ENCODE measurements at regions not wholly inside any gene's neighbourhood (a gene's known extent, or its start where the extent isn't known, plus 50 kb on each side); places are given as distances from the start of the nearest gene placed in this dataset.

DNA sequence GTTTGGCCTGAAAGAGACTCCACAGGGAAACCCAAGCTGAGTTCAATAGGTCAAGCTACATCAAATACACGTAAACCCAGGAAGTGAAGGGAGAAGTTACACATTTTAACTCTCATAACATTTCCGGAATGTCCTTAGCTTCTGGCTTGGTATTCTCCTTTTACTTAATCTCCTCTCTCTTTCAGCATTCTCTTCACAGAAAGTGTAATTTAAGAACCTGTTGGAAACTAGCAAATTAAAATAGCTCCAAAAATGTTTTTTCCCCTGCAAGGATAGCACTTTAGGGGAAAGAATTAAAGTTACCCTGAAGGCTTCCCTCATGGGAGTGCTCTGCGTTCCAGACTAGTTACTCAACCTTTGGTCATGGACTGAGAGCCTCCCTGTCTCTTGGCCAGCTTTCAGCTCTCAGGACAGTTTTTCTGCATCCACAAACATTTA is 292.7 kb upstream of the TARS1 start:
- TF ChIP-seq, protein P1, sequence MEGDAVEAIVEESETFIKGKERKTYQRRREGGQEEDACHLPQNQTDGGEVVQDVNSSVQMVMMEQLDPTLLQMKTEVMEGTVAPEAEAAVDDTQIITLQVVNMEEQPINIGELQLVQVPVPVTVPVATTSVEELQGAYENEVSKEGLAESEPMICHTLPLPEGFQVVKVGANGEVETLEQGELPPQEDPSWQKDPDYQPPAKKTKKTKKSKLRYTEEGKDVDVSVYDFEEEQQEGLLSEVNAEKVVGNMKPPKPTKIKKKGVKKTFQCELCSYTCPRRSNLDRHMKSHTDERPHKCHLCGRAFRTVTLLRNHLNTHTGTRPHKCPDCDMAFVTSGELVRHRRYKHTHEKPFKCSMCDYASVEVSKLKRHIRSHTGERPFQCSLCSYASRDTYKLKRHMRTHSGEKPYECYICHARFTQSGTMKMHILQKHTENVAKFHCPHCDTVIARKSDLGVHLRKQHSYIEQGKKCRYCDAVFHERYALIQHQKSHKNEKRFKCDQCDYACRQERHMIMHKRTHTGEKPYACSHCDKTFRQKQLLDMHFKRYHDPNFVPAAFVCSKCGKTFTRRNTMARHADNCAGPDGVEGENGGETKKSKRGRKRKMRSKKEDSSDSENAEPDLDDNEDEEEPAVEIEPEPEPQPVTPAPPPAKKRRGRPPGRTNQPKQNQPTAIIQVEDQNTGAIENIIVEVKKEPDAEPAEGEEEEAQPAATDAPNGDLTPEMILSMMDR (conservative IDR thresholded peaks at IDR 0.05): no peak
- no peak for TF ChIP-seq ZFX (IDR thresholded peaks at IDR 0.05)
- no peak overlapping the region for H3K27ac ChIP-seq

DNA sequence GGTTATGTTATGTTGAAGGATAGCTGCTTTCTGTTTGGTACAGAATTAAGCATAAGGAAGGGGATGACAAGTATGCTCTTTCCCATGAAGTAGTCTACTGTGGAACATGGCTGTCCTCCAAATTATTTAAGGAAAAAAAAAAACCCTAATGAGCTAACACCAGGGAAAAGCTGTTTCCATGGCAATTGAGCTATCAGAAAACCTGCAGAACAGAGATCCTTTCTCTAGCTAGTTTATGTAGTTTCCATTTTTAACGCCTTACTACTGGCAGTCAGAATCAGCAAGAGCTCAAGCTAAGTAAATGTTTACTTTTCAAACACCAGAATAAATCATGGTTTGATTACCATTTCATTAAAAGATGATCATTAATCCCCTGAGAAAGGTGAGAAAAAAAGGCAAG is 287.4 kb upstream of the TARS1 start:
- TF ChIP-seq ZFX (IDR thresholded peaks at IDR 0.05): no peak
- TF ChIP-seq, protein P1 (conservative IDR thresholded peaks at IDR 0.05): no peak

DNA sequence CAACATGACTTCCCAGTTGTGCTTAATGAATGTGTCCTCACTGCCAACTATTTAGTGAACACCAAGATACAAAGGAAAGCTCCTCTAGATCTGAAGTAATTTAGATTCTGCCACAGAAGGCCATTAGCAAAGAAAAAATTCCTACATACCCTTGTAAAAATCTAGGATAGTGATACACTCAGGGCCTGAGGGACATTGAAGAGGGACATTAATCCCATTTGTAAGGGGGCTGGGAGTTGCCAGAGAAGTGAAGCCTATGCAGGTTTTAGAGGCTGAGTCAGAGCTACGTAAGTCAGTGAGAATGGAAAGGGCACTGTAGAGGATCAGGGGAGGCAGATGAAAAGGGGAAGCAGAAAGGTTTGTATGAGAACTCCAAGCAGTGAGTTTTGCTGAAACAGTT is 286.9 kb upstream of the TARS1 start:
- no peak for TF ChIP-seq ZFX (IDR thresholded peaks at IDR 0.05)
- TF ChIP-seq, protein P1 (conservative IDR thresholded peaks at IDR 0.05): no peak
- no peak overlapping the region for H3K27ac ChIP-seq

More for the DNA sequence above, 287.4 kb upstream of the TARS1 start:
- H3K27ac ChIP-seq: no peak overlapping the region

DNA sequence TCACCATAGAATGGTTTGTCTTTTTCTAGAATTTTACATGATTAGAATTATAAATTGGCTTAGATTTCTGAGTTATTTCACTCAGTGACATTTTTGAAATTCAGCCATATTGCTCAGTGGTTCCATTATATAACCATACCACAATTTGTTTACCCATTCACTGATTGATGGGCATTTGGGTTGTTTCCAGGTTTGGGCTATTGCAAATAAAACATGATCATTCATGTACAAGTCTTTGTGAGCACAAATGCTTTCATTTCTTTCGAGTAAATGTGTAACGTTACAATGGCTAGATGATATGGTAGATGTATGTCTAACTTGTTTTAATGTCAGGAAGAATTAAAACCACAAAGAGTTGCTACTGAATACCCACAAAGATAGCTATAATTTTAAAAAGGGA is 279.9 kb upstream of the TARS1 start:
- no peak for TF ChIP-seq ZFX (IDR thresholded peaks at IDR 0.05)
- TF ChIP-seq, protein P1 (conservative IDR thresholded peaks at IDR 0.05): no peak

DNA sequence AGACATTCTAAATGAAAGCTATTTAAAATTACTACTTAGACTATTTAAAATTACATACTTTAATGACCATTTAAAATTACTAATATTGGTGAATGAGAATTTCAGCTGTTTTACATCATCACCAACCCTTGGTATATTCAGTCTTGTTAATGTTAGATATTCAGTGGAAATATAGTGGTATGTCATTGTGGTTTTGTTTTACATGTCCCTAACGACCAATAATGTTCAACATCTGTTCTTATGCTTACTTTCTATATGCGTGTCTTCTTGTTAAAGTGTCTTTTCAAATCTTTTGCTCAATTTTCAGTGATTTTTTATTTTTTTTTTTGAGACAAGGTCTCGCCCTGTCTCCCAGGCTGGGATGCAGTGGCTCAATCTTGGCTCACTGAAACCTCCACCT is 279.3 kb upstream of the TARS1 start:
- no peak for TF ChIP-seq ZFX (IDR thresholded peaks at IDR 0.05)
- TF ChIP-seq, protein P1 (conservative IDR thresholded peaks at IDR 0.05): no peak
- no peak overlapping the region for H3K27ac ChIP-seq

More for the DNA sequence above, 279.9 kb upstream of the TARS1 start:
- no peak overlapping the region for H3K27ac ChIP-seq

DNA sequence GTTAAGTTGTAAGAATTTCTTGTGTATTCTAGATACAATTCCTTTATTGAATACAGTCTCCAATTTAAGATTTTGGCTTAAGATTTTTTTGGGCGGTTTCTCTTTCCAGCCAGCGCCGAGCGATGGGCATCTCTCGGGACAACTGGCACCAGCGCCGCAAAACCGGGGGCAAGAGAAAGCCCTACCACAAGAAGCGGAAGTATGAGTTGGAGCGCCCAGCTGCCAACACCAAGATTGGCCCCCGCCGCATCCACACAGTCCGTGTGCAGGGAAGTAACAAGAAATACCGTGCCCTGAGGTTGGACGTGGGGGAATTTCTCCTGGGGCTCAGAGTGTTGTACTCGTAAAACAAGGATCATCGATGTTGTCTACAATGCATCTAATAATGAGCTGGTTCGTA is 278.7 kb upstream of the TARS1 start:
- H3K27ac ChIP-seq: no peak overlapping the region
- TF ChIP-seq, protein P1 (conservative IDR thresholded peaks at IDR 0.05): no peak
- TF ChIP-seq ZFX (IDR thresholded peaks at IDR 0.05): no peak

DNA sequence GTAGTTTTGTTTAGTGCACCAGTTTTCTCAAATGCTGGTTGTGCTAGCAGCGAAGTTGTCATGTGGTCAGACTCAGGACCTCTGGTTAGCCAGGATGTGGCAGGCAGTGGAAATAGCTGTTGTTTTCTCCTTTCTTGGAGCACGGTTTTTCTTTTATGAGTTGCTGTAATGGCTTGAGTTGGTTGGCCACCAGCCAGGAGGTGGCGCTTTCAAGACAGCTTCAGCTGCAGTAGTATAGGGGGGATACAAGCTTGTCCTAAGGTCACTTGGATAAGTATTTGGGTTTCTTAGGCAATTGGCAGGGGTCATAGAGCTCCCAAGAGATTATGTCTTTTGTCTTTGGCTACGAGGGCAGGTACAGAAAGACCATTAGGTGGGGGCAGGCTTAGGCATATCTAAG is 274.2 kb upstream of the TARS1 start:
- H3K27ac ChIP-seq: no peak overlapping the region
- TF ChIP-seq ZFX (IDR thresholded peaks at IDR 0.05): no peak
- TF ChIP-seq, protein P1 (conservative IDR thresholded peaks at IDR 0.05): no peak
